Parathyroid adenoma (tissue), 2 donors: ENCODE measurements at regions not wholly inside any gene's neighbourhood (a gene's known extent, or its start where the extent isn't known, plus 50 kb on each side); places are given as distances from the start of the nearest gene placed in this dataset.
"Not testable (repeated sequence)": the region's sequence is repeated elsewhere in the genome, so short reads cannot be mapped to it uniquely, and the experiment has no call there.

Experiments used
- H2AFZ ChIP-seq: fragments of 300-600 bp; sonication (generic); one replicate; pipeline ENCODE4 v1.7.0; 2017; ENCODE audit warnings: antibody characterized with exemption, mild to moderate bottlenecking
- H3K27ac ChIP-seq: fragments of 300-600 bp; sonication (generic); one replicate; pipeline ENCODE4 v1.7.0; 2017
- H3K27me3 ChIP-seq: fragments of 300-600 bp; sonication (generic); one replicate; pipeline ENCODE4 v1.7.0; 2017; ENCODE audit warnings: low read length; ENCODE audit not compliant: control insufficient read depth, insufficient read depth
- H3K36me3 ChIP-seq: fragments of 300-600 bp; sonication (generic); one replicate; pipeline ENCODE4 v1.7.0; 2017; ENCODE audit warnings: low read length; ENCODE audit not compliant: control insufficient read depth, insufficient read depth
- H3K4me1 ChIP-seq: fragments of 300-600 bp; sonication (generic); one replicate; pipeline ENCODE4 v1.7.0; 2017; ENCODE audit warnings: control low read depth
- H3K4me2 ChIP-seq: fragments of 300-600 bp; sonication (generic); one replicate; pipeline ENCODE4 v1.7.0; 2017; ENCODE audit warnings: low read length
- H3K4me3 ChIP-seq: fragments of 300-600 bp; sonication (generic); one replicate; pipeline ENCODE4 v1.7.0; 2017; ENCODE audit warnings: low read depth, low read length
- H3K79me2 ChIP-seq: fragments of 300-600 bp; sonication (generic); one replicate; pipeline ENCODE4 v1.7.0; 2017; ENCODE audit warnings: control low read depth
- H3K9ac ChIP-seq: fragments of 300-600 bp; sonication (generic); one replicate; pipeline ENCODE4 v1.7.0; 2017; ENCODE audit warnings: mild to moderate bottlenecking
- H3K9me3 ChIP-seq: fragments of 300-600 bp; sonication (generic); one replicate; pipeline ENCODE4 v1.7.0; 2017; ENCODE audit warnings: low read length; ENCODE audit not compliant: control insufficient read depth
- TF ChIP-seq, protein P1 (sequence below): fragments of 300-600 bp; sonication (generic); IDR thresholded peaks from one replicate; pipeline ENCODE4 v1.7.0; 2017; ENCODE audit warnings: antibody characterized with exemption, mild to moderate bottlenecking
- donor health status: primary hyperparathyroidism.

- H3K27me3 ChIP-seq = no peaks in the 10 kb centered on the region
- no peak overlapping the region for H3K27ac ChIP-seq
- no peak overlapping the region for H2AFZ ChIP-seq
- no peaks in the 10 kb centered on the region for H3K36me3 ChIP-seq
- TF ChIP-seq, protein P1, sequence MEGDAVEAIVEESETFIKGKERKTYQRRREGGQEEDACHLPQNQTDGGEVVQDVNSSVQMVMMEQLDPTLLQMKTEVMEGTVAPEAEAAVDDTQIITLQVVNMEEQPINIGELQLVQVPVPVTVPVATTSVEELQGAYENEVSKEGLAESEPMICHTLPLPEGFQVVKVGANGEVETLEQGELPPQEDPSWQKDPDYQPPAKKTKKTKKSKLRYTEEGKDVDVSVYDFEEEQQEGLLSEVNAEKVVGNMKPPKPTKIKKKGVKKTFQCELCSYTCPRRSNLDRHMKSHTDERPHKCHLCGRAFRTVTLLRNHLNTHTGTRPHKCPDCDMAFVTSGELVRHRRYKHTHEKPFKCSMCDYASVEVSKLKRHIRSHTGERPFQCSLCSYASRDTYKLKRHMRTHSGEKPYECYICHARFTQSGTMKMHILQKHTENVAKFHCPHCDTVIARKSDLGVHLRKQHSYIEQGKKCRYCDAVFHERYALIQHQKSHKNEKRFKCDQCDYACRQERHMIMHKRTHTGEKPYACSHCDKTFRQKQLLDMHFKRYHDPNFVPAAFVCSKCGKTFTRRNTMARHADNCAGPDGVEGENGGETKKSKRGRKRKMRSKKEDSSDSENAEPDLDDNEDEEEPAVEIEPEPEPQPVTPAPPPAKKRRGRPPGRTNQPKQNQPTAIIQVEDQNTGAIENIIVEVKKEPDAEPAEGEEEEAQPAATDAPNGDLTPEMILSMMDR = no peak
- no peak overlapping the region for H3K4me3 ChIP-seq
- H3K4me1 ChIP-seq = peaks cover 11% of the 10 kb centered on the region
- H3K9ac ChIP-seq = no peak overlapping the region
- H3K79me2 ChIP-seq = no peaks in the 10 kb centered on the region
- H3K4me2 ChIP-seq = no peak overlapping the region
- H3K9me3 ChIP-seq = no peaks in the 10 kb centered on the region
These were observed 139.8 kb upstream of the ZC3H15 start for GRCh38 chr2:186346216-186346615.

- Histone ChIP-seq H3K36me3 (no peaks in the 10 kb centered on the region), H3K79me2 (no peaks in the 10 kb centered on the region), H3K4me3 (no peak overlapping the region), H2AFZ (no peak overlapping the region), H3K27ac (no peak overlapping the region), H3K4me1 (peaks cover 11% of the 10 kb centered on the region), H3K9ac (no peak overlapping the region), H3K4me2 (no peak overlapping the region), H3K9me3 (no peaks in the 10 kb centered on the region), H3K27me3 (no peaks in the 10 kb centered on the region)
- TF ChIP-seq, protein P1 = no peak
These were observed 138.6 kb upstream of the ZC3H15 start for GRCh38 chr2:186347472-186347871.

- TF ChIP-seq, protein P1 = no peak
- Histone ChIP-seq H3K27ac (no peak overlapping the region), H3K79me2 (no peaks in the 10 kb centered on the region), H3K9me3 (no peaks in the 10 kb centered on the region), H3K36me3 (no peaks in the 10 kb centered on the region), H2AFZ (no peak overlapping the region), H3K4me1 (peaks cover 11% of the 10 kb centered on the region), H3K9ac (no peak overlapping the region), H3K27me3 (no peaks in the 10 kb centered on the region), H3K4me3 (no peak overlapping the region), H3K4me2 (no peak overlapping the region)
These were observed 137.9 kb upstream of the ZC3H15 start for GRCh38 chr2:186348200-186348599.

DNA sequence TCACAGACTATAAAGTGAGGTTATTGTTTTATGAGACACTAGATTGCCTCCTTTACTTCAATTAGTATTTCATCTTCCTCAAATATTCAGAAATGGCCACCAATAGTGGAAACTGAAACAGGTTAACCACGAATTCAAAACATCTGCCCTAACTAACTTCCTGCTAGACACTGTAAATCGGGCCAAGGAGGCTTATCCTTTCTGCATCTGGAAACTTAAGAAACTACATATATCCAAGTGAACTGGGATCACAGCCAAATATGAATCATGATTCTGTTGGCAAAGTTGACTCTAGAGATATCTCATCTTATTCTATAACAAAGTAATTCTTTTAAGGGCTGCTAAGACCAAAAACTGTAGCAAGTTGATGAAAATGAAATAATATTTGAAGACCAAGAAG lies 136.6 kb upstream of the ZC3H15 start:
- Histone ChIP-seq H3K4me3 (no peak overlapping the region), H3K4me1 (peaks cover 11% of the 10 kb centered on the region), H3K36me3 (no peaks in the 10 kb centered on the region), H2AFZ (no peak overlapping the region), H3K79me2 (no peaks in the 10 kb centered on the region), H3K27ac (no peak overlapping the region), H3K9ac (no peak overlapping the region), H3K4me2 (no peak overlapping the region), H3K9me3 (no peaks in the 10 kb centered on the region), H3K27me3 (no peaks in the 10 kb centered on the region)
- TF ChIP-seq, protein P1 = no peak

DNA sequence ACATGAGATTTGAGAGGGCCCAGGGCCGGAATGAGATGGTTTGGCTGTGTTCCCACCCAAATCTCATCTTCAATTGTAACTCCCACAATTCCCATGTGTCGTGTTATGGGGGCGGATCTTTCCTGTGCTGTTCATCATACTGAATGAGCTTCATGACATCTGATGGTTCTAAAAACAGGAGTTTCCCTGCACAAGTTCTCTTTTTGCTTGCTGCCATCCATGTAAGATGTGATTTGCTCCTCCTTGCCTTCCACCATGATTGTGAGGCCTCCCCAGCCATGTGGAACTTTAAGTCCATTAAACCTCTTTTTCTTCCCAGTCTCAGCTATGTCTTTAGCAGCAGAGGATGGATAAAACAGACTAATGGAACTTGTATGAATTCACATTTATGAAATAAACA lies 131.9 kb upstream of the ZC3H15 start:
- H2AFZ ChIP-seq, H3K79me2 ChIP-seq, H3K4me3 ChIP-seq, H3K9ac ChIP-seq, H3K4me1 ChIP-seq, H3K27ac ChIP-seq, H3K9me3 ChIP-seq, H3K27me3 ChIP-seq, H3K36me3 ChIP-seq, H3K4me2 ChIP-seq: not testable (repeated sequence)
